GM23338 (cell line): ENCODE measurements at regions not wholly inside any gene's neighbourhood (a gene's known extent, or its start where the extent isn't known, plus 50 kb on each side); places are given as distances from the start of the nearest gene placed in this dataset.

Experiments used
- ATAC-seq: fragments of 200-7000 bp; cut with Tn5 transposase; 3 replicates; pipeline ENCODE4 v1.9.1; 2020
- DNase-seq: peaks from one replicate; pipeline ENCODE4 v3.0.0-alpha.2; 2015; ENCODE audit warnings: low spot score
- H2AFZ ChIP-seq: fragments of 200-600 bp; sonication (generic); 2 replicates; pipeline ENCODE4 v1.8.0; 2016; ENCODE audit warnings: antibody characterized with exemption, mild to moderate bottlenecking, moderate library complexity
- H3F3A ChIP-seq: fragments of 200-600 bp; sonication (generic); replicated peaks from 2 replicates; pipeline ENCODE4 v1.8.0; 2017; ENCODE audit warnings: antibody characterized with exemption, mixed run types, low read depth
- H3K27ac ChIP-seq: fragments of 200-600 bp; sonication (generic); 2 replicates; pipeline ENCODE4 v1.6.1; 2016; ENCODE audit warnings: low read depth
- H3K27me3 ChIP-seq: fragments of 200-600 bp; sonication (generic); 2 replicates; pipeline ENCODE4 v1.8.0; 2016; ENCODE audit warnings: mild to moderate bottlenecking, mixed run types, moderate library complexity; ENCODE audit not compliant: insufficient read depth
- H3K36me3 ChIP-seq: fragments of 200-600 bp; sonication (generic); 2 replicates; pipeline ENCODE4 v1.8.0; 2016; ENCODE audit warnings: mild to moderate bottlenecking; ENCODE audit not compliant: insufficient read depth
- H3K4me1 ChIP-seq: fragments of 200-600 bp; sonication (generic); 2 replicates; pipeline ENCODE4 v1.8.0; 2016; ENCODE audit warnings: mild to moderate bottlenecking, moderate library complexity; ENCODE audit not compliant: insufficient read depth
- H3K4me2 ChIP-seq: fragments of 200-600 bp; sonication (generic); 2 replicates; pipeline ENCODE4 v1.7.1; 2017; ENCODE audit warnings: mixed run types
- H3K4me3 ChIP-seq: fragments of 200-600 bp; sonication (generic); 2 replicates; pipeline ENCODE4 v1.6.1; 2016; ENCODE audit warnings: mixed run types
- H3K79me2 ChIP-seq: fragments of 200-600 bp; sonication (generic); replicated peaks from 2 replicates; pipeline ENCODE4 v1.8.0; 2017; ENCODE audit warnings: mild to moderate bottlenecking; ENCODE audit not compliant: insufficient read depth
- H3K9me2 ChIP-seq: fragments of 200-600 bp; sonication (generic); 2 replicates; pipeline ENCODE4 v1.8.0; 2017; ENCODE audit not compliant: insufficient read depth
- H4K20me1 ChIP-seq: fragments of 200-600 bp; sonication (generic); replicated peaks from 2 replicates; pipeline ENCODE4 v1.8.0; 2017; ENCODE audit warnings: mild to moderate bottlenecking; ENCODE audit not compliant: insufficient read depth
- H3K27ac Mint-ChIP-seq: 2 replicates; pipeline ENCODE4 v1.8.0; 2020; ENCODE audit warnings: inconsistent platforms, mild to moderate bottlenecking, moderate library complexity, mixed read lengths
- H3K27me3 Mint-ChIP-seq: 3 replicates; pipeline ENCODE4 v1.8.0; 2022; ENCODE audit warnings: low read depth, mild to moderate bottlenecking, moderate library complexity, mixed read lengths, inconsistent platforms; ENCODE audit not compliant: insufficient read depth, poor library complexity
- H3K36me3 Mint-ChIP-seq: 3 replicates; pipeline ENCODE4 v1.8.0; 2021; ENCODE audit warnings: low read depth, mild to moderate bottlenecking, inconsistent platforms, moderate library complexity, mixed read lengths
- H3K4me1 Mint-ChIP-seq: 3 replicates; pipeline ENCODE4 v1.8.0; 2020; ENCODE audit warnings: mild to moderate bottlenecking, inconsistent platforms, mixed read lengths
- H3K4me3 Mint-ChIP-seq: 3 replicates; pipeline ENCODE4 v1.8.0; 2021; ENCODE audit warnings: moderate library complexity, mild to moderate bottlenecking, inconsistent platforms, mixed read lengths
- H3K9me3 Mint-ChIP-seq: 3 replicates; pipeline ENCODE4 v1.8.0; 2020; ENCODE audit warnings: moderate library complexity, mild to moderate bottlenecking, inconsistent platforms, mixed read lengths
- CREB1 ChIP-seq: fragments of 250-450 bp; sonication (Bioruptor Pico); IDR thresholded peaks from 2 replicates; pipeline ENCODE4 v1.5.0; 2020; ENCODE audit warnings: low read depth, mild to moderate bottlenecking, moderate library complexity
- EZH2 ChIP-seq: fragments of 200-600 bp; sonication (generic); IDR thresholded peaks from one replicate; pipeline ENCODE4 v1.8.0; 2017; ENCODE audit warnings: antibody characterized with exemption, mild to moderate bottlenecking, low read depth; ENCODE audit not compliant: unreplicated experiment
- EZH2phosphoT487 ChIP-seq: fragments of 200-600 bp; sonication (generic); IDR thresholded peaks from one replicate; pipeline ENCODE4 v1.8.1; 2018; ENCODE audit warnings: antibody characterized with exemption; ENCODE audit not compliant: unreplicated experiment
- JUNB ChIP-seq: IDR thresholded peaks from one replicate; pipeline ENCODE4 v1.6.1; 2016; ENCODE audit warnings: antibody characterized with exemption; ENCODE audit not compliant: unreplicated experiment
- NANOG ChIP-seq: IDR thresholded peaks from 2 replicates; pipeline ENCODE4 v1.6.1; 2016; ENCODE audit warnings: antibody characterized with exemption, borderline replicate concordance
- POLR2AphosphoS5 ChIP-seq: IDR thresholded peaks from 2 replicates; pipeline ENCODE4 v1.6.1; 2016; ENCODE audit warnings: antibody characterized with exemption, low read depth
- STAT1 ChIP-seq: IDR thresholded peaks from one replicate; pipeline ENCODE4 v1.6.1; 2016; ENCODE audit warnings: antibody characterized with exemption; ENCODE audit not compliant: unreplicated experiment
- ZNF114 ChIP-seq: fragments of 250-450 bp; sonication (Bioruptor Pico); IDR thresholded peaks from 2 replicates; pipeline ENCODE4 v1.5.0; 2020; ENCODE audit warnings: mild to moderate bottlenecking, moderate library complexity
- ZNF331 ChIP-seq: fragments of 250-450 bp; sonication (Bioruptor Pico); IDR thresholded peaks from 2 replicates; pipeline ENCODE4 v1.5.0; 2020; ENCODE audit warnings: low read depth, mild to moderate bottlenecking, moderate library complexity
- TF ChIP-seq, protein P1 (sequence below), 2 experiments: fragments of 200-600 bp in 1 of 2; sonication (generic) in 1 of 2; conservative IDR thresholded peaks; 2 replicates each; pipeline versions ENCODE4 v1.5.1 to v1.6.1; 2016 to 2017; ENCODE audit warnings: antibody characterized with exemption in 2 of 2, low read depth in 2 of 2, mild to moderate bottlenecking in 2 of 2, moderate library complexity in 1 of 2
- TF ChIP-seq, protein P2 (sequence below): IDR thresholded peaks from one replicate; pipeline ENCODE4 v1.6.1; 2018; ENCODE audit warnings: antibody characterized with exemption; ENCODE audit not compliant: unreplicated experiment
- TF ChIP-seq, protein P3 (sequence below): fragments of 250-450 bp; sonication (Bioruptor Pico); IDR thresholded peaks from 2 replicates; pipeline ENCODE4 v1.5.0; 2020; ENCODE audit warnings: mild to moderate bottlenecking, moderate library complexity
- TF ChIP-seq, protein P4 (sequence below): IDR thresholded peaks from 2 replicates; pipeline ENCODE4 v1.6.1; 2016; ENCODE audit warnings: antibody characterized with exemption

DNA sequence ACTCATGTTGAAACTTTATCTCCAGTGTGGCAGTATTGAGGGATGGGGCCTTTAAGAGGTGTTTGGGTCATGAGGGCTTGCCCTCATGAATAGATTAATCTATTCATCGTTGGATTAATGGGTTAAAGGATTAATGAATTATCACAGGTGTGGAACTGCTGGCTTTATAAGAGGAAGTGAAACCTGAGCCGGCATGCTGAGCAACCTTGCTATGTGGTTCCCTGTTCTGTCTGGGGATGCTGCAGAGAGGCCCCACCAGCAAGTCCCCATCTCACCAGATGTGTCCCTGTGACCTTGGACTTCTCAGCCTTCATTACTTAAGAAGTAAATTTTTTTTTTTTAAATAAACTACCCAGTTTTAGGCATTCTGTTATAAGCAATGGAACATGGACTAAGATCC, 109.6 kb downstream of the DYRK2 start:
- Histone ChIP-seq H3K4me2 (no peak overlapping the region), H3K79me2 (no peaks in the 10 kb centered on the region), H4K20me1 (no peaks in the 10 kb centered on the region), H3K27ac (no peak overlapping the region), H3K27me3 (no peaks in the 10 kb centered on the region), H3K36me3 (no peaks in the 10 kb centered on the region), H2AFZ (no peak overlapping the region), H3F3A (no peaks in the 10 kb centered on the region), H3K4me1 (peaks cover 14% of the 10 kb centered on the region), H3K4me3 (no peak overlapping the region), H3K9me2 (no peaks in the 10 kb centered on the region; the same call in 1 of the 2 replicates)
- peaks cover 4% of the 10 kb centered on the region for H3K27me3 Mint-ChIP-seq
- no peak for DNase-seq
- no peaks in the 10 kb centered on the region for H3K9me3 Mint-ChIP-seq
- TF ChIP-seq, protein P1, sequence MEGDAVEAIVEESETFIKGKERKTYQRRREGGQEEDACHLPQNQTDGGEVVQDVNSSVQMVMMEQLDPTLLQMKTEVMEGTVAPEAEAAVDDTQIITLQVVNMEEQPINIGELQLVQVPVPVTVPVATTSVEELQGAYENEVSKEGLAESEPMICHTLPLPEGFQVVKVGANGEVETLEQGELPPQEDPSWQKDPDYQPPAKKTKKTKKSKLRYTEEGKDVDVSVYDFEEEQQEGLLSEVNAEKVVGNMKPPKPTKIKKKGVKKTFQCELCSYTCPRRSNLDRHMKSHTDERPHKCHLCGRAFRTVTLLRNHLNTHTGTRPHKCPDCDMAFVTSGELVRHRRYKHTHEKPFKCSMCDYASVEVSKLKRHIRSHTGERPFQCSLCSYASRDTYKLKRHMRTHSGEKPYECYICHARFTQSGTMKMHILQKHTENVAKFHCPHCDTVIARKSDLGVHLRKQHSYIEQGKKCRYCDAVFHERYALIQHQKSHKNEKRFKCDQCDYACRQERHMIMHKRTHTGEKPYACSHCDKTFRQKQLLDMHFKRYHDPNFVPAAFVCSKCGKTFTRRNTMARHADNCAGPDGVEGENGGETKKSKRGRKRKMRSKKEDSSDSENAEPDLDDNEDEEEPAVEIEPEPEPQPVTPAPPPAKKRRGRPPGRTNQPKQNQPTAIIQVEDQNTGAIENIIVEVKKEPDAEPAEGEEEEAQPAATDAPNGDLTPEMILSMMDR (conservative IDR thresholded peaks at IDR 0.05; ENCODE audit: low read depth in 2 of 2), result no peak
- TF ChIP-seq ZNF114 (CRISPR knock-in tag), result no peak
- no peak for TF ChIP-seq JUNB
- TF ChIP-seq, protein P2, sequence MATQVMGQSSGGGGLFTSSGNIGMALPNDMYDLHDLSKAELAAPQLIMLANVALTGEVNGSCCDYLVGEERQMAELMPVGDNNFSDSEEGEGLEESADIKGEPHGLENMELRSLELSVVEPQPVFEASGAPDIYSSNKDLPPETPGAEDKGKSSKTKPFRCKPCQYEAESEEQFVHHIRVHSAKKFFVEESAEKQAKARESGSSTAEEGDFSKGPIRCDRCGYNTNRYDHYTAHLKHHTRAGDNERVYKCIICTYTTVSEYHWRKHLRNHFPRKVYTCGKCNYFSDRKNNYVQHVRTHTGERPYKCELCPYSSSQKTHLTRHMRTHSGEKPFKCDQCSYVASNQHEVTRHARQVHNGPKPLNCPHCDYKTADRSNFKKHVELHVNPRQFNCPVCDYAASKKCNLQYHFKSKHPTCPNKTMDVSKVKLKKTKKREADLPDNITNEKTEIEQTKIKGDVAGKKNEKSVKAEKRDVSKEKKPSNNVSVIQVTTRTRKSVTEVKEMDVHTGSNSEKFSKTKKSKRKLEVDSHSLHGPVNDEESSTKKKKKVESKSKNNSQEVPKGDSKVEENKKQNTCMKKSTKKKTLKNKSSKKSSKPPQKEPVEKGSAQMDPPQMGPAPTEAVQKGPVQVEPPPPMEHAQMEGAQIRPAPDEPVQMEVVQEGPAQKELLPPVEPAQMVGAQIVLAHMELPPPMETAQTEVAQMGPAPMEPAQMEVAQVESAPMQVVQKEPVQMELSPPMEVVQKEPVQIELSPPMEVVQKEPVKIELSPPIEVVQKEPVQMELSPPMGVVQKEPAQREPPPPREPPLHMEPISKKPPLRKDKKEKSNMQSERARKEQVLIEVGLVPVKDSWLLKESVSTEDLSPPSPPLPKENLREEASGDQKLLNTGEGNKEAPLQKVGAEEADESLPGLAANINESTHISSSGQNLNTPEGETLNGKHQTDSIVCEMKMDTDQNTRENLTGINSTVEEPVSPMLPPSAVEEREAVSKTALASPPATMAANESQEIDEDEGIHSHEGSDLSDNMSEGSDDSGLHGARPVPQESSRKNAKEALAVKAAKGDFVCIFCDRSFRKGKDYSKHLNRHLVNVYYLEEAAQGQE, result no peak
- TF ChIP-seq, protein P3, sequence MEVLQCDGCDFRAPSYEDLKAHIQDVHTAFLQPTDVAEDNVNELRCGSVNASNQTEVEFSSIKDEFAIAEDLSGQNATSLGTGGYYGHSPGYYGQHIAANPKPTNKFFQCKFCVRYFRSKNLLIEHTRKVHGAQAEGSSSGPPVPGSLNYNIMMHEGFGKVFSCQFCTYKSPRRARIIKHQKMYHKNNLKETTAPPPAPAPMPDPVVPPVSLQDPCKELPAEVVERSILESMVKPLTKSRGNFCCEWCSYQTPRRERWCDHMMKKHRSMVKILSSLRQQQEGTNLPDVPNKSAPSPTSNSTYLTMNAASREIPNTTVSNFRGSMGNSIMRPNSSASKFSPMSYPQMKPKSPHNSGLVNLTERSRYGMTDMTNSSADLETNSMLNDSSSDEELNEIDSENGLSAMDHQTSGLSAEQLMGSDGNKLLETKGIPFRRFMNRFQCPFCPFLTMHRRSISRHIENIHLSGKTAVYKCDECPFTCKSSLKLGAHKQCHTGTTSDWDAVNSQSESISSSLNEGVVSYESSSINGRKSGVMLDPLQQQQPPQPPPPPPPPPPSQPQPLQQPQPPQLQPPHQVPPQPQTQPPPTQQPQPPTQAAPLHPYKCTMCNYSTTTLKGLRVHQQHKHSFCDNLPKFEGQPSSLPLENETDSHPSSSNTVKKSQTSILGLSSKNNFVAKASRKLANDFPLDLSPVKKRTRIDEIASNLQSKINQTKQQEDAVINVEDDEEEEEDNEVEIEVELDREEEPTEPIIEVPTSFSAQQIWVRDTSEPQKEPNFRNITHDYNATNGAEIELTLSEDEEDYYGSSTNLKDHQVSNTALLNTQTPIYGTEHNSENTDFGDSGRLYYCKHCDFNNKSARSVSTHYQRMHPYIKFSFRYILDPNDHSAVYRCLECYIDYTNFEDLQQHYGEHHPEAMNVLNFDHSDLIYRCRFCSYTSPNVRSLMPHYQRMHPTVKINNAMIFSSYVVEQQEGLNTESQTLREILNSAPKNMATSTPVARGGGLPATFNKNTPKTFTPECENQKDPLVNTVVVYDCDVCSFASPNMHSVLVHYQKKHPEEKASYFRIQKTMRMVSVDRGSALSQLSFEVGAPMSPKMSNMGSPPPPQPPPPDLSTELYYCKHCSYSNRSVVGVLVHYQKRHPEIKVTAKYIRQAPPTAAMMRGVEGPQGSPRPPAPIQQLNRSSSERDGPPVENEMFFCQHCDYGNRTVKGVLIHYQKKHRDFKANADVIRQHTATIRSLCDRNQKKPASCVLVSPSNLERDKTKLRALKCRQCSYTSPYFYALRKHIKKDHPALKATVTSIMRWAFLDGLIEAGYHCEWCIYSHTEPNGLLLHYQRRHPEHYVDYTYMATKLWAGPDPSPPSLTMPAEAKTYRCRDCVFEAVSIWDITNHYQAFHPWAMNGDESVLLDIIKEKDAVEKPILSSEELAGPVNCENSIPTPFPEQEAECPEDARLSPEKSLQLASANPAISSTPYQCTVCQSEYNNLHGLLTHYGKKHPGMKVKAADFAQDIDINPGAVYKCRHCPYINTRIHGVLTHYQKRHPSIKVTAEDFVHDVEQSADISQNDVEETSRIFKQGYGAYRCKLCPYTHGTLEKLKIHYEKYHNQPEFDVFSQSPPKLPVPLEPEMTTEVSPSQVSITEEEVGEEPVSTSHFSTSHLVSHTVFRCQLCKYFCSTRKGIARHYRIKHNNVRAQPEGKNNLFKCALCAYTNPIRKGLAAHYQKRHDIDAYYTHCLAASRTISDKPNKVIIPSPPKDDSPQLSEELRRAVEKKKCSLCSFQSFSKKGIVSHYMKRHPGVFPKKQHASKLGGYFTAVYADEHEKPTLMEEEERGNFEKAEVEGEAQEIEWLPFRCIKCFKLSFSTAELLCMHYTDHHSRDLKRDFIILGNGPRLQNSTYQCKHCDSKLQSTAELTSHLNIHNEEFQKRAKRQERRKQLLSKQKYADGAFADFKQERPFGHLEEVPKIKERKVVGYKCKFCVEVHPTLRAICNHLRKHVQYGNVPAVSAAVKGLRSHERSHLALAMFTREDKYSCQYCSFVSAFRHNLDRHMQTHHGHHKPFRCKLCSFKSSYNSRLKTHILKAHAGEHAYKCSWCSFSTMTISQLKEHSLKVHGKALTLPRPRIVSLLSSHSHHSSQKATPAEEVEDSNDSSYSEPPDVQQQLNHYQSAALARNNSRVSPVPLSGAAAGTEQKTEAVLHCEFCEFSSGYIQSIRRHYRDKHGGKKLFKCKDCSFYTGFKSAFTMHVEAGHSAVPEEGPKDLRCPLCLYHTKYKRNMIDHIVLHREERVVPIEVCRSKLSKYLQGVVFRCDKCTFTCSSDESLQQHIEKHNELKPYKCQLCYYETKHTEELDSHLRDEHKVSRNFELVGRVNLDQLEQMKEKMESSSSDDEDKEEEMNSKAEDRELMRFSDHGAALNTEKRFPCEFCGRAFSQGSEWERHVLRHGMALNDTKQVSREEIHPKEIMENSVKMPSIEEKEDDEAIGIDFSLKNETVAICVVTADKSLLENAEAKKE (CRISPR knock-in tag), result no peak
- TF ChIP-seq NANOG, result no peak
- TF ChIP-seq POLR2AphosphoS5, result no peak
- TF ChIP-seq EZH2phosphoT487, result no peak
- no peak for TF ChIP-seq EZH2
- no peak for TF ChIP-seq STAT1
- TF ChIP-seq, protein P4, sequence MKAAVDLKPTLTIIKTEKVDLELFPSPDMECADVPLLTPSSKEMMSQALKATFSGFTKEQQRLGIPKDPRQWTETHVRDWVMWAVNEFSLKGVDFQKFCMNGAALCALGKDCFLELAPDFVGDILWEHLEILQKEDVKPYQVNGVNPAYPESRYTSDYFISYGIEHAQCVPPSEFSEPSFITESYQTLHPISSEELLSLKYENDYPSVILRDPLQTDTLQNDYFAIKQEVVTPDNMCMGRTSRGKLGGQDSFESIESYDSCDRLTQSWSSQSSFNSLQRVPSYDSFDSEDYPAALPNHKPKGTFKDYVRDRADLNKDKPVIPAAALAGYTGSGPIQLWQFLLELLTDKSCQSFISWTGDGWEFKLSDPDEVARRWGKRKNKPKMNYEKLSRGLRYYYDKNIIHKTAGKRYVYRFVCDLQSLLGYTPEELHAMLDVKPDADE, result no peak
- TF ChIP-seq ZNF331 (CRISPR knock-in tag), result no peak
- TF ChIP-seq CREB1 (CRISPR knock-in tag), result no peak
- H3K27ac Mint-ChIP-seq, result no peak overlapping the region
- H3K4me1 Mint-ChIP-seq, result peaks cover 9% of the 10 kb centered on the region; the same call in 2 of the 3 replicates
- H3K4me3 Mint-ChIP-seq, result no peak overlapping the region
- peaks cover 3% of the 10 kb centered on the region for H3K36me3 Mint-ChIP-seq
- ATAC-seq, result no peak
